HT1080 (cell line): ENCODE measurements at regions not wholly inside any gene's neighbourhood (a gene's known extent, or its start where the extent isn't known, plus 50 kb on each side); places are given as distances from the start of the nearest gene placed in this dataset. TPM values are rescaled to one million over a fixed set of nuclear protein-coding genes. Genes with fewer than 3 reads are reported as not detected.
"Not testable (repeated sequence)": the region's sequence is repeated elsewhere in the genome, so short reads cannot be mapped to it uniquely, and the experiment has no call there.

ENCODE experiments used
- DNase-seq: peaks from one replicate; pipeline ENCODE4 v3.0.0-alpha.2; 2015; ENCODE audit warnings: low read depth
- small RNA-seq: library from RNA; depleted of rRNA; stranded (forward); fragments of <200 nt; gene quantifications from one replicate; pipeline ENCODE3, GENCODE V24; 2014

DNA sequence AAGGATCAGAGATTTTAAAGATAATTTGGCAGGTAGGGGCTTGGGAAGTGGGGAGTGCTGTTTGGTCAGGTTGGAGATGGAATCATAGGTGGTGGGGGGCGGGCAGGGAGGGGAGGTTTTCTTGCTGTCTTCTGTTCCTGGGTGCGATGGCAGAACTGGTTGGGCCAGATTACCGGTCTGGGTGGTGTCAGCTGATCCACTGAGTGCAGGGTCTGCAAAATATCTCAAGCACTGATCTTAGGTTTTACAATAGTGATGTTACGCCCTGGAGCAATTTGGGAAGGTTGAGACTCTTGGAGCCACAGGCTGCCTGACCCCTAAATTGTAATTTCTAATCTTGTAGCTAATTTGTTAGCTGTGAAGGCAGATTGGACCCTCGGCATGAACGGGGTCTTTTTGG, 78.0 kb upstream of the PARP8 start:
- DNase-seq, result not testable (repeated sequence)

- not testable (repeated sequence) for DNase-seq
Observed at GRCh38 chr5:50590444-50591189, 75.8 kb upstream of the PARP8 start.

- not testable (repeated sequence) for DNase-seq
Observed at GRCh38 chr5:50591338-50591737, 75.1 kb upstream of the PARP8 start.

GRCh38 chr5:50593681-50594080, 72.8 kb upstream of the PARP8 start:
- DNase-seq, result peak; percentile 10

GRCh38 chr5:50595199-50595598, 71.2 kb upstream of the PARP8 start:
- peak; percentile 96 for DNase-seq

DNA sequence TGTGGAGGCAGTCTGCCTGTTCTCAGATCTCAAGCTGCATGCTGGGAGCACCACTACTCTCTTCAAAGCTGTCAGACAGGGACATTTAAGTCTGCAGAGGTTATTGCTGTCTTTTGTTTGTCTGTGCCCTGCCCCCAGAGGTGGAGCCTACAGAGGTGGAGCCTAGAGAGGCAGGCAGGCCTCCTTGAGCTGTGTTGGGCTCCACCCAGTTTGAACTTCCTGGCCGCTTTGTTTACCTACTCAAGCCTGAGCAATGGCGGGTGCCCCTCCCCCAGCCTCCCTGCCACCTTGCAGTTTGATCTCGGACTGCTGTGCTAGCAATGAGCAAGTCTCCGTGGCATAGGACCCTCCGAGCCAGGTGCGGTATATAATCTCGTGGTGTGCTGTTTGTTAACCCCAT, 64.9 kb upstream of the PARP8 start:
- not testable (repeated sequence) for DNase-seq

DNA sequence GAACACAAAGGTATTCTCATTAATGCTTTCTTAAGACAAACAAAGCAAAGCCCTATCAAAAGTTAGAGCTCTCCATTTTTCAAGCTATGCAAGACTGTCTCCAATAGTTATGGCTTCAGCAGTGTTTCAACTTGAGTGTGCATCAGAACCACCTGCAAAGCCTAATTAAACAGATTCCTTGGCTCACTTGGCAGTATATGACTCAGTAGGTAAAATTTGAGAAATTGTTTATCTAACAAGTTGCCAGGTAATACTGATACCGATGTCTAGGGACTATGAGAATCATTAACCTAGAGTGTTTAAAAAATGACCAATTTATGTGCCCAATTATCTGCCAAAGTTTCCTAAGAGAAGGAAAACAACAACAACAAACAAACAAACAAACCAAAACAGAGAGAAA, 60.3 kb upstream of the PARP8 start:
- no peak for DNase-seq

DNA sequence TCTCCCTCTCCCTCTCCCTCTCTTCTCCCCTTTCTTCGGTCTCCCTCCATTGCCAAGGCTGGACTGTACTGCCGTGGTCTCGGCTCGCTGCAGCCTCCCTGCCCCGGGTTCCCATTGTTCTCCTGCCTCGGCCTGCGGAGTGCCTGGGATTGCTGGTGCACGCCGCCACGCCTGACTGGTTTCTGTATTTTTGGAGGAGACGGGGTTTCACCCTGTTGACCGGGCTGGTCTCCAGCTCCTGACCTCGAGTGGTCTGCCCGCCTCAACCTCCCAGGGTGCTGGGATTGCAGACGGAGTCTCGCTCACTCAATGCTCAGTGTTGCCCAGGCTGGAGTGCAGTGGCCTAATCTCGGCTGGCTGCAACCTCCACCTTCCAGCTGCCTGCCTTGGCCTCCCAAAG, 59.0 kb upstream of the PARP8 start:
- not testable (repeated sequence) for DNase-seq

- DNase-seq, result not testable (repeated sequence)
Observed at GRCh38 chr5:50607953-50608705, 58.3 kb upstream of the PARP8 start.

- not testable (repeated sequence) for DNase-seq
Observed at GRCh38 chr5:50613057-50613456, 53.4 kb upstream of the PARP8 start.

Small RNA genes lying in the stretch of these regions (small RNA-seq; reads per million reads assigned to genes)
- not detected for gene AC112187.2
